ENCODE measurements at regions not wholly inside any gene's neighbourhood (a gene's known extent, or its start where the extent isn't known, plus 50 kb on each side); places are given as distances from the start of the nearest gene placed in this dataset.
"Not testable (repeated sequence)": the region's sequence is repeated elsewhere in the genome, so short reads cannot be mapped to it uniquely, and the experiment has no call there.

DNA sequence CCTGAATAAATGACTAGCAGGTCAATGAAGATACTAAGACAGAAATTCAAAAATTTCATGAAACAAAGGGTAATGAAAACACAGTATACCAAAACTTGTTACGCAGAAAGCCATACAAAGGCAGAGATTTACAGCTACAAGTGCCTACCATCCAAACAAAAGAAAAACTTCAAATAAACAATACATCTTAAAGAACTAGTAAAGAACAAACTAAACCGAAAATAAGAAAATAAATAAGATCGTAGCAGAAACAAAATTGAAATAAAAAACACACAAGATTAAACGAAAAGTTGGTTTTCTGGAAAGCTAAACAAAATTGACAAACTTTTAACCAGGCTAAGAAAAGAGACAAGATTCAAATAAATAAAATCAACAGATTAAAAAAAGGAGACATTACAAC lies 51.5 kb downstream of the VPREB1 start:
- H3K27ac ChIP-seq; DNase-seq; H3K9me3 ChIP-seq (replicated peaks in 1 of 3); intact Hi-C loops (cut with DNase I); H3K36me3 ChIP-seq (replicated peaks in 1 of 2); H3K4me3 ChIP-seq; H3K4me1 ChIP-seq (replicated peaks in 1 of 2); H3K27me3 ChIP-seq: not testable (repeated sequence)
- whole genome bisulfite sequencing, 4 donors, result 86 to 93% (median 90%) methylated on average over 4 of the region's 4 CpGs

DNA sequence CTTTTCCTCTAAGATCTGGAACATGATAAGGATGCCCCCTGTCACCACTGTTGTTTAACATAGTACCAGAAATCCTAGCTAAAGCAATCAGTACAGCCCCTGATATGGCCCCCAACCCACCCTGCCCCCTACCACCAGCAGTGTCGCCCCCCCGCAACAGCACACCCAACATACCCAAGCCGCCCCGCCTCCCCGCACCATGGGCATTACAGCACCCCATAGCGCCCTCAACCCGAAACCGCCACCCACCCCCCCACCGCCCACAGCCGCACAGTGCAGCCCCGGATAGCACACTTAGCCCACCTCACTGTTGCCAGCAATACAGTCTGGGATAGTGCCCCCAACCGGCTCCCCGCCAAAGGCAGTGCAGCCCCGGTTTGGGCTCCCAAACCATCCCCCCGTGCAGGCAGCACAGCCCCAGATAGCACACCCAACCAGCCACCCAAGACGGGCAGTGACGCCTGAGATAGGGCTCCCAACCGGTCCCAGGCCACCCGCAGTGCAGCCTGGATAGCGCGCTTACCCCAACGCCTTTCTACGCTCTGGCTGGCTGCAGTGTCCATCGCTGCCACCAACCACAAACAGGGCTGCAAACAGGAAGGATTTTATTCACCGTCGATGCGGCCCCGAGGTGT lies 52.7 kb downstream of the VPREB1 start:
- intact Hi-C loops (cut with DNase I); H3K27me3 ChIP-seq; H3K9me3 ChIP-seq (replicated peaks in 1 of 3); H3K36me3 ChIP-seq (replicated peaks in 1 of 2); H3K4me1 ChIP-seq (replicated peaks in 1 of 2): not testable (repeated sequence)
- peak overlapping the region; percentile 71 to 97 (median 78) for H3K4me3 ChIP-seq
- peak in 2 of 7 donors; percentile 46 to 55 for DNase-seq
- 0 to 2% (median 1%) methylated on average over 4 to 28 of the region's 28 CpGs; no CpG with 5 or more reads in 1 of the 4 donors for WGBS, 4 donors
- peak overlapping the region in 3 of 5 donors; percentile 57 to 84 (median 71) for H3K27ac ChIP-seq

DNA sequence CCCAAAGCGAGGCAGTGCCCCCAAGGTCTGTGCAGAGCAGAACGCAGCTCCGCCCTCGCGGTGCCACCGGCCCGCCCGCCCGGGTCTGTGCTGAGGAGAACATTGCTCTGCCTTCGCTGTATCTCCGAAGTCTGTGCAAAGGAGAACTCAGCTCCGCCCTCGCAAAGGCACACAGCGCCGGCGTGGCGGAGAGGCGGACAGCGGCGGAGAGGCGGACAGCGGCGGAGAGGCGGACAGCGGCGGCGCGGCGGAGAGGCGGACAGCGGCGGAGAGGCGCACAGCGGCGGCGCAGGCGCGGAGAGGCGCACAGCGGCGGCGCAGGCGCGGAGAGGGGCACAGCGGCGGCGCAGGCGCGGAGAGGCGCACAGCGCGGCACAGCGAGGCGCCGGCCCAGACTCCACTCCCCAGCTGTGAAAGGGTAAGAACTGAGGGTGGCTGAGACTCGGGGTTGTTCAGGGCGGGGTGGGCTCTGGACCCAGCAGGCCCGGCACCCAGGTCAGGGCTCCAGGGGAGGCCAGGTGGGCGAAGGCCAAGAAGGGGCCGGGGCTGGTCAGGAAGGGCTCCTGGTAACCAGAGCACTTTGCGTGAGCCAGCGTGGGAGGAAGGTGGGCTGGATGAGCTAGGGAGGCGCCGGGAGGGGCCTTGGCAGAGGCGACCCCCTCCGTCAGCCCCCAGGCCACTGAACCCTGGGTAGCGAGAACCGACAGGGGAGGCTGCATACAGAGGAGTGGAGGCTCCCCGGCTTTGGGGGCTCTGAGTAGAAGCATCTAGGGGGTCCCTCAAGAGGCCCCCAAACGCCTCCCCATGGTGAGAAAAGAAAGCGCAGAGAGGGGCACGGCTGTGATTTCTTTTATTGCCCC lies 53.4 kb downstream of the VPREB1 start:
- intact Hi-C loops (cut with DNase I); H3K4me1 ChIP-seq (replicated peaks in 1 of 2); H3K36me3 ChIP-seq (replicated peaks in 1 of 2); H3K27me3 ChIP-seq; H3K9me3 ChIP-seq (replicated peaks in 1 of 3): not testable (repeated sequence)
- peak; percentile 55 to 69 (median 62) for DNase-seq
- peak in 1 of 2 donors; percentile 62 for TF ChIP-seq POLR2A (IDR thresholded peaks at IDR 0.05)
- TF ChIP-seq, protein P1, sequence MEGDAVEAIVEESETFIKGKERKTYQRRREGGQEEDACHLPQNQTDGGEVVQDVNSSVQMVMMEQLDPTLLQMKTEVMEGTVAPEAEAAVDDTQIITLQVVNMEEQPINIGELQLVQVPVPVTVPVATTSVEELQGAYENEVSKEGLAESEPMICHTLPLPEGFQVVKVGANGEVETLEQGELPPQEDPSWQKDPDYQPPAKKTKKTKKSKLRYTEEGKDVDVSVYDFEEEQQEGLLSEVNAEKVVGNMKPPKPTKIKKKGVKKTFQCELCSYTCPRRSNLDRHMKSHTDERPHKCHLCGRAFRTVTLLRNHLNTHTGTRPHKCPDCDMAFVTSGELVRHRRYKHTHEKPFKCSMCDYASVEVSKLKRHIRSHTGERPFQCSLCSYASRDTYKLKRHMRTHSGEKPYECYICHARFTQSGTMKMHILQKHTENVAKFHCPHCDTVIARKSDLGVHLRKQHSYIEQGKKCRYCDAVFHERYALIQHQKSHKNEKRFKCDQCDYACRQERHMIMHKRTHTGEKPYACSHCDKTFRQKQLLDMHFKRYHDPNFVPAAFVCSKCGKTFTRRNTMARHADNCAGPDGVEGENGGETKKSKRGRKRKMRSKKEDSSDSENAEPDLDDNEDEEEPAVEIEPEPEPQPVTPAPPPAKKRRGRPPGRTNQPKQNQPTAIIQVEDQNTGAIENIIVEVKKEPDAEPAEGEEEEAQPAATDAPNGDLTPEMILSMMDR (IDR thresholded peaks at IDR 0.05), result peak in 3 of 6 experiments; percentile 21 to 32 (median 25)
- peak overlapping the region in 3 of 5 donors; percentile 57 to 84 (median 71) for H3K27ac ChIP-seq
- peak overlapping the region; percentile 71 to 97 (median 78) for H3K4me3 ChIP-seq
- WGBS, 4 donors, result 0 to 2% (median 1%) methylated on average over 8 to 72 of the region's 72 CpGs

DNA sequence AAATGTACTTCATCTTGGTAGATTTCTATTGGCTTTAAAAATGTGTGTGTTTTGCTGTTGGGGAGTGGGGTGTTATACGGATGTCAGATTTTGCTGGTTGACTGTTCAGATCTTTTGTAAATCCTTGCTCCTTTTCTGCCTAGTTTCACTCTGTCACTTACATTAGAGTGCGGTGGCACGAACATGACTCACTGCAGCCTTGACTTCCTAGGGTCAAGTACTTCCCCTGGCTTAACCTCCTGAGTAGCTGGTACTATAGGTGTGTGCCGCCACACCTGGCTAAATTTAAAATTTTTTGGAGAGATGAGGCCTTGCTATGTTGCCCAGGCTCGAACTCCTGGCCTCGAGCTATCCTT lies 54.0 kb downstream of the VPREB1 start:
- peak overlapping the region in 3 of 4 donors; percentile 57 to 97 (median 83) for H3K4me3 ChIP-seq
- 0 to 29% (median 18%) methylated on average over 1 to 4 of the region's 6 CpGs for WGBS, 4 donors
- H3K27me3 ChIP-seq; H3K4me1 ChIP-seq (replicated peaks in 1 of 2); H3K9me3 ChIP-seq (replicated peaks in 1 of 3); H3K36me3 ChIP-seq (replicated peaks in 1 of 2); intact Hi-C loops (cut with DNase I): not testable (repeated sequence)
- DNase-seq, result peak in 1 of 7 donors; percentile 32
- peak overlapping the region in 1 of 5 donors; percentile 84 for H3K27ac ChIP-seq

DNA sequence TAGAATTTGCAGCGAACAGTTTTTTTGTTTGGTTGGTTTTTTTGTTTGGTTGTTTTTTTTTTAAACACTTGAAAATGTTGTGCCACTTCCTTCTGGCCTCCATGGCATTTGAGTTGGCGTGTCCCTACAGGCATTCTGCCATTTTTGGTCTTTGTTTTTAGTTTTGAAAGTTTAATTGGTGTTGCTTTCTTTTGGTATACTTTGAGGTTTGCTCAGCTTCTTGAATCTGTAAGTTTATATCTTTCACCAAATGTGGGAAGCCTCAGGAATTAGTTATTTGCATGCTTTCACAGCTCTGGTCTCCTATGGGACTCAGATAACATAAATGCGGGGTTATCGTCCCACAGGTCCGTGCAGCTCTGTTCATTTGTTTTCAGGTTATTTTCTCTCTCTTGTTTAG lies 55.9 kb downstream of the VPREB1 start:
- H3K27ac ChIP-seq; DNase-seq; H3K27me3 ChIP-seq; H3K4me1 ChIP-seq (replicated peaks in 1 of 2); H3K9me3 ChIP-seq (replicated peaks in 1 of 3); intact Hi-C loops (cut with DNase I); H3K36me3 ChIP-seq (replicated peaks in 1 of 2); H3K4me3 ChIP-seq: not testable (repeated sequence)
- 94 to 97% (median 95%) methylated on average over 5 of the region's 5 CpGs for whole genome bisulfite sequencing, 4 donors

DNA sequence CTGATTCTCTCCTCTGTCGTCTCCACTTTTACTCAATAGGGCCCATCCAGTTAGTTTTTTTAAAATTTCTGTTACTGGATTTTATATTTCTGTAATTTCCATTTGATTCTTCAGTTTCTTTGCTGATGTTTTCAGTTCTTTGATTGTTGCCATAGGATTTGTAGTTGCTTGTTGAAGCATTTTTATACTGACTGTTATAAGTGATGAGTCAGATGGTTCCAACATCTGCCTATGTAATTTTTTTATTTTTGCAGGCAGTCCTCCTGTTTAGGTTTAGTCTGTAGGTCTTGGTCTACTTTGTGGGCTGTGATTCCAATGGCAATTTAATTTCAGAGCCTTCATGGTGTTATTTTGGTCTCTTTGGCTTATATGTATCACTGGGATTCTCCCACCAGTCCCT lies 56.4 kb downstream of the VPREB1 start:
- DNase-seq; H3K36me3 ChIP-seq (replicated peaks in 1 of 2); intact Hi-C loops (cut with DNase I); H3K27ac ChIP-seq; H3K9me3 ChIP-seq (replicated peaks in 1 of 3); H3K4me1 ChIP-seq (replicated peaks in 1 of 2); H3K27me3 ChIP-seq; H3K4me3 ChIP-seq: not testable (repeated sequence)
- WGBS, 4 donors, result 95 to 100% (median 98%) methylated on average over 1 of the region's 1 CpG

Measured in adrenal gland (tissue), 9 donors.